HepG2 (cell line): ENCODE measurements at regions not wholly inside any gene's neighbourhood (a gene's known extent, or its start where the extent isn't known, plus 50 kb on each side); places are given as distances from the start of the nearest gene placed in this dataset.

Source experiments
- ARHGAP35 ChIP-seq: sonication (generic); formaldehyde crosslinking; IDR thresholded peaks from 2 replicates; pipeline ENCODE4 v1.9.0; 2022; ENCODE audit warnings: mild to moderate bottlenecking, inconsistent platforms, moderate library complexity, missing genetic modification reagents, borderline replicate concordance
- BATF2 ChIP-seq: sonication (generic); formaldehyde crosslinking; IDR thresholded peaks from 2 replicates; pipeline ENCODE4 v1.8.0; 2022; ENCODE audit warnings: mild to moderate bottlenecking, missing genetic modification reagents, moderate library complexity
- CREB1 ChIP-seq, 2 experiments: fragments of 450-650 bp in 1 of 2; IDR thresholded peaks; 2 replicates each; pipeline ENCODE4 v1.6.1; 2016 to 2017; ENCODE audit warnings: control low read depth in 1 of 2, mild to moderate bottlenecking in 1 of 2, missing compliant biosample characterization in 1 of 2, missing genetic modification characterization in 1 of 2
- FOXA3 ChIP-seq: IDR thresholded peaks from 2 replicates; pipeline ENCODE4 v1.6.1; 2016; ENCODE audit warnings: missing genetic modification reagents, missing compliant biosample characterization
- MAFK ChIP-seq, 2 experiments: IDR thresholded peaks in 1 of 2; conservative IDR thresholded peaks in 1 of 2; 2 replicates each; pipeline ENCODE4 v1.6.1; 2011; ENCODE audit warnings: improper control_type of control experiment in 2 of 2, low read length in 2 of 2
- POLR2G ChIP-seq: fragments of 200-400 bp; formaldehyde crosslinking; IDR thresholded peaks from 2 replicates; pipeline ENCODE4 v1.6.1; 2018; ENCODE audit warnings: mild to moderate bottlenecking, low read depth, low read length, moderate library complexity
- SUZ12 ChIP-seq: fragments of 150-350 bp; IDR thresholded peaks from 2 replicates; pipeline ENCODE4 v1.6.1; 2014; ENCODE audit warnings: low read depth, low read length
- TCF12 ChIP-seq, 2 experiments: fragments of 450-650 bp in 1 of 2; sonication (generic) in 1 of 2; formaldehyde crosslinking in 1 of 2; IDR thresholded peaks; 2 replicates each; pipeline versions ENCODE4 v1.6.1 to v1.8.0; 2017 to 2022; ENCODE audit warnings: antibody characterized with exemption in 1 of 2, mild to moderate bottlenecking in 1 of 2, missing genetic modification reagents in 1 of 2, moderate library complexity in 1 of 2
- TCF7L2 ChIP-seq: IDR thresholded peaks from 2 replicates; pipeline ENCODE4 v1.6.1; 2011; ENCODE audit warnings: mild to moderate bottlenecking, low read depth, low read length, moderate library complexity
- ZBTB33 ChIP-seq: sonication (generic); formaldehyde crosslinking; IDR thresholded peaks from 2 replicates; pipeline ENCODE4 v1.4.0; 2020; ENCODE audit warnings: missing genetic modification reagents
- TF ChIP-seq, protein P1 (sequence below): sonication (generic); formaldehyde crosslinking; IDR thresholded peaks from 2 replicates; pipeline ENCODE4 v1.4.0; 2020; ENCODE audit warnings: missing genetic modification reagents, mild to moderate bottlenecking, borderline replicate concordance
- TF ChIP-seq, protein P2 (sequence below): IDR thresholded peaks from 2 replicates; pipeline ENCODE4 v1.6.1; 2016; ENCODE audit warnings: missing compliant biosample characterization, missing genetic modification reagents, borderline replicate concordance
- TF ChIP-seq, protein P3 (sequence below): sonication (generic); formaldehyde crosslinking; IDR thresholded peaks from 2 replicates; pipeline ENCODE4 v1.5.0; 2020; ENCODE audit warnings: mild to moderate bottlenecking, missing genetic modification reagents, moderate library complexity
- TF ChIP-seq, protein P4 (sequence below), 2 experiments: fragments of 450-650 bp in 1 of 2; sonication (generic) in 1 of 2; formaldehyde crosslinking in 1 of 2; IDR thresholded peaks; 2 replicates each; pipeline versions ENCODE4 v1.6.1 to v1.8.0; 2016 to 2022; ENCODE audit warnings: antibody characterized with exemption in 1 of 2, mild to moderate bottlenecking in 1 of 2, missing genetic modification reagents in 1 of 2

GRCh38 chr1:187938092-187938491, 1109.3 kb downstream of the PLA2G4A start:
- TF ChIP-seq BATF2 (CRISPR knock-in tag) (no peak), ARHGAP35 (no peak), TCF7L2 (no peak), SUZ12 (no peak), POLR2G (no peak), FOXA3 (no peak), TCF12 (IDR thresholded peaks at IDR 0.05) (no peak), TCF12 (CRISPR knock-in tag; IDR thresholded peaks at IDR 0.05) (no peak), MAFK (conservative IDR thresholded peaks at IDR 0.05 in 1 of 2, IDR thresholded peaks at IDR 0.05 in 1 of 2; ENCODE audit: low read length in 2 of 2) (no peak), CREB1 (IDR thresholded peaks at IDR 0.05) (no peak), CREB1 (CRISPR knock-in tag; IDR thresholded peaks at IDR 0.05) (no peak), ZBTB33 (no peak)
- TF ChIP-seq, protein P1, sequence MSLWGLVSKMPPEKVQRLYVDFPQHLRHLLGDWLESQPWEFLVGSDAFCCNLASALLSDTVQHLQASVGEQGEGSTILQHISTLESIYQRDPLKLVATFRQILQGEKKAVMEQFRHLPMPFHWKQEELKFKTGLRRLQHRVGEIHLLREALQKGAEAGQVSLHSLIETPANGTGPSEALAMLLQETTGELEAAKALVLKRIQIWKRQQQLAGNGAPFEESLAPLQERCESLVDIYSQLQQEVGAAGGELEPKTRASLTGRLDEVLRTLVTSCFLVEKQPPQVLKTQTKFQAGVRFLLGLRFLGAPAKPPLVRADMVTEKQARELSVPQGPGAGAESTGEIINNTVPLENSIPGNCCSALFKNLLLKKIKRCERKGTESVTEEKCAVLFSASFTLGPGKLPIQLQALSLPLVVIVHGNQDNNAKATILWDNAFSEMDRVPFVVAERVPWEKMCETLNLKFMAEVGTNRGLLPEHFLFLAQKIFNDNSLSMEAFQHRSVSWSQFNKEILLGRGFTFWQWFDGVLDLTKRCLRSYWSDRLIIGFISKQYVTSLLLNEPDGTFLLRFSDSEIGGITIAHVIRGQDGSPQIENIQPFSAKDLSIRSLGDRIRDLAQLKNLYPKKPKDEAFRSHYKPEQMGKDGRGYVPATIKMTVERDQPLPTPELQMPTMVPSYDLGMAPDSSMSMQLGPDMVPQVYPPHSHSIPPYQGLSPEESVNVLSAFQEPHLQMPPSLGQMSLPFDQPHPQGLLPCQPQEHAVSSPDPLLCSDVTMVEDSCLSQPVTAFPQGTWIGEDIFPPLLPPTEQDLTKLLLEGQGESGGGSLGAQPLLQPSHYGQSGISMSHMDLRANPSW (CRISPR knock-in tag): no peak
- TF ChIP-seq, protein P2, sequence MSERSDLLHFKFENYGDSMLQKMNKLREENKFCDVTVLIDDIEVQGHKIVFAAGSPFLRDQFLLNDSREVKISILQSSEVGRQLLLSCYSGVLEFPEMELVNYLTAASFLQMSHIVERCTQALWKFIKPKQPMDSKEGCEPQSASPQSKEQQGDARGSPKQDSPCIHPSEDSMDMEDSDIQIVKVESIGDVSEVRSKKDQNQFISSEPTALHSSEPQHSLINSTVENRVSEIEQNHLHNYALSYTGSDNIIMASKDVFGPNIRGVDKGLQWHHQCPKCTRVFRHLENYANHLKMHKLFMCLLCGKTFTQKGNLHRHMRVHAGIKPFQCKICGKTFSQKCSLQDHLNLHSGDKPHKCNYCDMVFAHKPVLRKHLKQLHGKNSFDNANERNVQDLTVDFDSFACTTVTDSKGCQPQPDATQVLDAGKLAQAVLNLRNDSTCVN (CRISPR knock-in tag): no peak
- TF ChIP-seq, protein P3, sequence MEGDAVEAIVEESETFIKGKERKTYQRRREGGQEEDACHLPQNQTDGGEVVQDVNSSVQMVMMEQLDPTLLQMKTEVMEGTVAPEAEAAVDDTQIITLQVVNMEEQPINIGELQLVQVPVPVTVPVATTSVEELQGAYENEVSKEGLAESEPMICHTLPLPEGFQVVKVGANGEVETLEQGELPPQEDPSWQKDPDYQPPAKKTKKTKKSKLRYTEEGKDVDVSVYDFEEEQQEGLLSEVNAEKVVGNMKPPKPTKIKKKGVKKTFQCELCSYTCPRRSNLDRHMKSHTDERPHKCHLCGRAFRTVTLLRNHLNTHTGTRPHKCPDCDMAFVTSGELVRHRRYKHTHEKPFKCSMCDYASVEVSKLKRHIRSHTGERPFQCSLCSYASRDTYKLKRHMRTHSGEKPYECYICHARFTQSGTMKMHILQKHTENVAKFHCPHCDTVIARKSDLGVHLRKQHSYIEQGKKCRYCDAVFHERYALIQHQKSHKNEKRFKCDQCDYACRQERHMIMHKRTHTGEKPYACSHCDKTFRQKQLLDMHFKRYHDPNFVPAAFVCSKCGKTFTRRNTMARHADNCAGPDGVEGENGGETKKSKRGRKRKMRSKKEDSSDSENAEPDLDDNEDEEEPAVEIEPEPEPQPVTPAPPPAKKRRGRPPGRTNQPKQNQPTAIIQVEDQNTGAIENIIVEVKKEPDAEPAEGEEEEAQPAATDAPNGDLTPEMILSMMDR: no peak
- TF ChIP-seq, protein P4, sequence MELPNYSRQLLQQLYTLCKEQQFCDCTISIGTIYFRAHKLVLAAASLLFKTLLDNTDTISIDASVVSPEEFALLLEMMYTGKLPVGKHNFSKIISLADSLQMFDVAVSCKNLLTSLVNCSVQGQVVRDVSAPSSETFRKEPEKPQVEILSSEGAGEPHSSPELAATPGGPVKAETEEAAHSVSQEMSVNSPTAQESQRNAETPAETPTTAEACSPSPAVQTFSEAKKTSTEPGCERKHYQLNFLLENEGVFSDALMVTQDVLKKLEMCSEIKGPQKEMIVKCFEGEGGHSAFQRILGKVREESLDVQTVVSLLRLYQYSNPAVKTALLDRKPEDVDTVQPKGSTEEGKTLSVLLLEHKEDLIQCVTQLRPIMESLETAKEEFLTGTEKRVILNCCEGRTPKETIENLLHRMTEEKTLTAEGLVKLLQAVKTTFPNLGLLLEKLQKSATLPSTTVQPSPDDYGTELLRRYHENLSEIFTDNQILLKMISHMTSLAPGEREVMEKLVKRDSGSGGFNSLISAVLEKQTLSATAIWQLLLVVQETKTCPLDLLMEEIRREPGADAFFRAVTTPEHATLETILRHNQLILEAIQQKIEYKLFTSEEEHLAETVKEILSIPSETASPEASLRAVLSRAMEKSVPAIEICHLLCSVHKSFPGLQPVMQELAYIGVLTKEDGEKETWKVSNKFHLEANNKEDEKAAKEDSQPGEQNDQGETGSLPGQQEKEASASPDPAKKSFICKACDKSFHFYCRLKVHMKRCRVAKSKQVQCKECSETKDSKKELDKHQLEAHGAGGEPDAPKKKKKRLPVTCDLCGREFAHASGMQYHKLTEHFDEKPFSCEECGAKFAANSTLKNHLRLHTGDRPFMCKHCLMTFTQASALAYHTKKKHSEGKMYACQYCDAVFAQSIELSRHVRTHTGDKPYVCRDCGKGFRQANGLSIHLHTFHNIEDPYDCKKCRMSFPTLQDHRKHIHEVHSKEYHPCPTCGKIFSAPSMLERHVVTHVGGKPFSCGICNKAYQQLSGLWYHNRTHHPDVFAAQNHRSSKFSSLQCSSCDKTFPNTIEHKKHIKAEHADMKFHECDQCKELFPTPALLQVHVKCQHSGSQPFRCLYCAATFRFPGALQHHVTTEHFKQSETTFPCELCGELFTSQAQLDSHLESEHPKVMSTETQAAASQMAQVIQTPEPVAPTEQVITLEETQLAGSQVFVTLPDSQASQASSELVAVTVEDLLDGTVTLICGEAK (IDR thresholded peaks at IDR 0.05): no peak
- TF ChIP-seq, protein P4 (CRISPR knock-in tag; IDR thresholded peaks at IDR 0.05): no peak
